GM19035 (cell line): ENCODE measurements at regions not wholly inside any gene's neighbourhood (a gene's known extent, or its start where the extent isn't known, plus 50 kb on each side); places are given as distances from the start of the nearest gene placed in this dataset.
"Not testable (repeated sequence)": the region's sequence is repeated elsewhere in the genome, so short reads cannot be mapped to it uniquely, and the experiment has no call there.

Experiments used
- ATAC-seq: cut with Tn5 transposase; IDR thresholded peaks from one replicate; pipeline ENCODE4 v1.9.1; 2021; ENCODE audit not compliant: unreplicated experiment

- no peak for ATAC-seq
Observed at GRCh38 chr12:80045594-80045993, 53.7 kb upstream of the OTOGL start.

- ATAC-seq: no peak
Observed at GRCh38 chr12:80044694-80045046, 54.7 kb upstream of the OTOGL start.

GRCh38 chr12:80041692-80042091 lies 57.6 kb upstream of the OTOGL start:
- ATAC-seq: no peak

GRCh38 chr12:80041071-80041470 lies 58.3 kb upstream of the OTOGL start:
- ATAC-seq: no peak

- no peak for ATAC-seq
Observed at GRCh38 chr12:80040075-80040738, 59.1 kb upstream of the OTOGL start.

GRCh38 chr12:80038062-80038560 lies 61.2 kb upstream of the OTOGL start:
- ATAC-seq: no peak

- no peak for ATAC-seq
Observed at GRCh38 chr12:80033448-80033847, 65.9 kb upstream of the OTOGL start.

GRCh38 chr12:80032946-80033345 lies 66.4 kb upstream of the OTOGL start:
- ATAC-seq: no peak

- ATAC-seq: no peak
Observed at GRCh38 chr12:80031229-80031628, 68.1 kb upstream of the OTOGL start.

- no peak for ATAC-seq
Observed at GRCh38 chr12:80025638-80026037, 73.7 kb upstream of the OTOGL start.

- ATAC-seq: no peak
Observed at GRCh38 chr12:80019691-80020090, 79.6 kb upstream of the OTOGL start.

GRCh38 chr12:80018119-80018518 lies 81.2 kb upstream of the OTOGL start:
- ATAC-seq: no peak

- no peak for ATAC-seq
Observed at GRCh38 chr12:80017261-80017870, 82.0 kb upstream of the OTOGL start.

GRCh38 chr12:80016684-80017083 lies 81.8 kb upstream of the PPP1R12A start:
- ATAC-seq: no peak

GRCh38 chr12:80015660-80016059 lies 80.8 kb upstream of the PPP1R12A start:
- ATAC-seq: no peak

- ATAC-seq: not testable (repeated sequence)
Observed at GRCh38 chr12:80003744-80004143, 68.8 kb upstream of the PPP1R12A start.

GRCh38 chr12:80001562-80001961 lies 66.7 kb upstream of the PPP1R12A start:
- no peak for ATAC-seq

GRCh38 chr12:80000831-80001230 lies 65.9 kb upstream of the PPP1R12A start:
- ATAC-seq: no peak

- ATAC-seq: no peak
Observed at GRCh38 chr12:79998554-79998953, 63.7 kb upstream of the PPP1R12A start.

GRCh38 chr12:79997096-79997791 lies 62.3 kb upstream of the PPP1R12A start:
- peak; percentile 99 for ATAC-seq

- not testable (repeated sequence) for ATAC-seq
Observed at GRCh38 chr12:79995385-79996084, 60.6 kb upstream of the PPP1R12A start.
